Psoas muscle (tissue), 7 donors: ENCODE measurements at regions not wholly inside any gene's neighbourhood (a gene's known extent, or its start where the extent isn't known, plus 50 kb on each side); places are given as distances from the start of the nearest gene placed in this dataset.

Source experiments
- ATAC-seq, 4 donors: fragments of 200-7000 bp; cut with Tn5 transposase; one replicate each; pipeline ENCODE4 v1.9.1; 2020; ENCODE audit warnings: moderate library complexity in 3 of 4, mild to moderate bottlenecking in 2 of 4
- DNase-seq, 2 donors: peaks; one replicate each; pipeline ENCODE4 v3.0.0-alpha.2; 2020
- H3K27ac ChIP-seq: fragments of 200-600 bp; one replicate; pipeline ENCODE4 v1.8.0; 2022
- H3K27me3 ChIP-seq, 3 donors: fragments of 200-600 bp in 1 of 3; one replicate each; pipeline versions ENCODE4 v1.6.1 to v1.8.0; 2013 to 2022; ENCODE audit warnings: low read length in 2 of 3, mild to moderate bottlenecking in 2 of 3, moderate library complexity in 1 of 3; ENCODE audit not compliant: insufficient read depth in 3 of 3
- H3K36me3 ChIP-seq, 2 donors: fragments of 200-600 bp in 1 of 2; one replicate each; pipeline versions ENCODE4 v1.6.1 to v1.8.0; 2013 to 2022; ENCODE audit warnings: low read depth in 1 of 2, mild to moderate bottlenecking in 1 of 2, moderate library complexity in 1 of 2; ENCODE audit not compliant: insufficient read depth in 1 of 2
- H3K4me1 ChIP-seq: fragments of 200-600 bp; one replicate; pipeline ENCODE4 v1.8.0; 2022
- H3K4me3 ChIP-seq: fragments of 200-600 bp; one replicate; pipeline ENCODE4 v1.8.0; 2022; ENCODE audit warnings: mild to moderate bottlenecking
- H3K9me3 ChIP-seq: fragments of 200-600 bp; one replicate; pipeline ENCODE4 v1.8.0; 2022
- WGBS, 3 donors: extraction: QIAGEN DNeasy Blood & Tissue Kit; methylation state at CpG; one replicate each; pipeline versions ENCODE4 v1.1.6 to v1.1.7; 2013; 5-methylcytosine and 5-hydroxymethylcytosine counted together
- intact Hi-C, 2 donors: fragments of 100-400 bp; cut with DNase I; formaldehyde crosslinking; loops; one replicate each; pipeline versions ENCODE4 v1.11.0 to v1.14.2; 2022
- TF ChIP-seq, protein P1 (sequence below): fragments of 200-600 bp; IDR thresholded peaks from one replicate; pipeline ENCODE4 v1.8.0; 2022; ENCODE audit warnings: antibody characterized with exemption
- donor health status: healthy with polysubstance abuse.
- donor health status: DM: no; HTN: no; CAD: no; lungs with moderate emphysema.
- donor health status: Bipolar disorder and iron deficiency.
- donor health status: healthy.
- donor health status: DM: yes; HTN: yes; CAD: no.
- donor health status: DM: no; HTN: no; CAD: no.
- donor health status: DM: yes; HTN: yes; CAD: no.

DNA sequence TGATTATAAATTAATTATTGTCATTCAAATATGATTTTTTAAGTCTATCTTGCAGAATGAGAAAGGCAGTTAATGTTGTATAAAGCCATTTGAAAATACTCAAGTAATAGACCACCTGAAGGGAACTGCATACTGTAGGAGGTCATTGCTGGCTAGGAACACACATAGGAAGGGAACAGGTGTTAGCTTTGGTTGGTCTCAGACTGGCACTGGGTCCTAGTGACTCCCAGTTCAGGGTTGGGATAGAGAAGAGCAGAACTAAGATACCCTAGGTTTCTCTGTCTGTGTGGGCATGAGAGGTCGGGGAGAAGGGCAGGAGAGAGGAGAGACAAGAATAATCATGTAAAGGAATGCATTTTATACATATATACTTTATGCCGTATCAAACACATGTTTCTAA, 559.0 kb upstream of the GOLIM4 start:
- H3K27me3 ChIP-seq = no peaks in the 10 kb centered on the region
- intact Hi-C loops = no loop called here

DNA sequence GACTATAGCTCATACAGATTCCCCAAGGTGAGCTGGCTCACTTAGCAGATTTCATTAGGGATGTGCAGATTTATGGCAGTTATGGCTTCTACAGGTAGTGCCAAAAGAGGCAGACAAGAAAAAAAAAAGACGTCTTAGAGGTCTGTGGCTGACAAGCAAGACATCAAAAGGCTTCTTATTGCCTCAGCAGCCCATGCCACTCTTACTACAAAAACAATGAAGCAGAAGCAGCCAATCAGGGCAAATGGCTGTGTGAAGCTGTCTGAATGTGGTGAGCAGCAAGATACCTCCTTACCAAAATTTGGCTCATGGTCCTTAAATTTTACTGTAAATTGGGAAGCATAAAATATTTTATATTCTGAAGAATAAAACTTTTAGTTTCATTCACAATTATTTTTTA, 557.5 kb upstream of the GOLIM4 start:
- intact Hi-C loops = no loop called here
- DNase-seq (no peak), ATAC-seq (no peak)
- WGBS, 3 donors = 14 to 19% (median 14%) methylated on average over 1 of the region's 1 CpG
- TF ChIP-seq, protein P1, sequence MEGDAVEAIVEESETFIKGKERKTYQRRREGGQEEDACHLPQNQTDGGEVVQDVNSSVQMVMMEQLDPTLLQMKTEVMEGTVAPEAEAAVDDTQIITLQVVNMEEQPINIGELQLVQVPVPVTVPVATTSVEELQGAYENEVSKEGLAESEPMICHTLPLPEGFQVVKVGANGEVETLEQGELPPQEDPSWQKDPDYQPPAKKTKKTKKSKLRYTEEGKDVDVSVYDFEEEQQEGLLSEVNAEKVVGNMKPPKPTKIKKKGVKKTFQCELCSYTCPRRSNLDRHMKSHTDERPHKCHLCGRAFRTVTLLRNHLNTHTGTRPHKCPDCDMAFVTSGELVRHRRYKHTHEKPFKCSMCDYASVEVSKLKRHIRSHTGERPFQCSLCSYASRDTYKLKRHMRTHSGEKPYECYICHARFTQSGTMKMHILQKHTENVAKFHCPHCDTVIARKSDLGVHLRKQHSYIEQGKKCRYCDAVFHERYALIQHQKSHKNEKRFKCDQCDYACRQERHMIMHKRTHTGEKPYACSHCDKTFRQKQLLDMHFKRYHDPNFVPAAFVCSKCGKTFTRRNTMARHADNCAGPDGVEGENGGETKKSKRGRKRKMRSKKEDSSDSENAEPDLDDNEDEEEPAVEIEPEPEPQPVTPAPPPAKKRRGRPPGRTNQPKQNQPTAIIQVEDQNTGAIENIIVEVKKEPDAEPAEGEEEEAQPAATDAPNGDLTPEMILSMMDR = no peak
- H3K4me1 ChIP-seq = no peaks in the 10 kb centered on the region
- H3K9me3 ChIP-seq = no peaks in the 10 kb centered on the region
- no peak overlapping the region for H3K27ac ChIP-seq
- H3K27me3 ChIP-seq = no peaks in the 10 kb centered on the region
- H3K4me3 ChIP-seq = no peak overlapping the region
- H3K36me3 ChIP-seq = no peaks in the 10 kb centered on the region

More for the DNA sequence above, 559.0 kb upstream of the GOLIM4 start:
- Histone ChIP-seq H3K4me1 (no peaks in the 10 kb centered on the region), H3K4me3 (no peak overlapping the region), H3K9me3 (no peaks in the 10 kb centered on the region), H3K27ac (no peak overlapping the region), H3K36me3 (no peaks in the 10 kb centered on the region)
- ATAC-seq = no peak
- DNase-seq = no peak
- 67 to 77% (median 67%) methylated on average over 2 of the region's 2 CpGs for WGBS, 3 donors
- TF ChIP-seq, protein P1 = no peak

DNA sequence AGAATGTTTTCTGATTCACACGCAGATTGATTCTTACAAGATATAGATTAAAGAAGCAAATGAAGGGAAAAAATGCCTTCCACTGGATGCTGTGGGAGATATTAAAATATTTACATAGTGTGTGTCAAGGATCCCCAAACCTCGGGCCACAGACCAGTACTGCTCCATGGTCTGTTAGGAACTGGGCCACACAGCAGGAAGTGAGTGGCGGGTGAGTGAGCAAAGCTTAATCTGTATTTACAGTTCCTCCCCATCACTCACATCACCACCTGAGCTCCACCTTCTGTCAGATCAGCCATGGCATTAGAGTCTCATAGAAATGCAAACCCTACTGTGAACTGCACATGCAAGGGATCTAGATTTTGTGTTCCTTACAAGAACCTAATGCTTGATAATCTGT, 552.6 kb upstream of the GOLIM4 start:
- Histone ChIP-seq H3K4me3 (no peak overlapping the region), H3K27me3 (no peaks in the 10 kb centered on the region), H3K27ac (no peak overlapping the region), H3K9me3 (no peaks in the 10 kb centered on the region), H3K36me3 (no peaks in the 10 kb centered on the region), H3K4me1 (no peaks in the 10 kb centered on the region)
- DNase-seq (no peak), ATAC-seq (no peak)
- intact Hi-C loops = no loop called here
- TF ChIP-seq, protein P1 = no peak
- WGBS, 3 donors = 83 to 92% (median 87%) methylated on average over 3 of the region's 3 CpGs

DNA sequence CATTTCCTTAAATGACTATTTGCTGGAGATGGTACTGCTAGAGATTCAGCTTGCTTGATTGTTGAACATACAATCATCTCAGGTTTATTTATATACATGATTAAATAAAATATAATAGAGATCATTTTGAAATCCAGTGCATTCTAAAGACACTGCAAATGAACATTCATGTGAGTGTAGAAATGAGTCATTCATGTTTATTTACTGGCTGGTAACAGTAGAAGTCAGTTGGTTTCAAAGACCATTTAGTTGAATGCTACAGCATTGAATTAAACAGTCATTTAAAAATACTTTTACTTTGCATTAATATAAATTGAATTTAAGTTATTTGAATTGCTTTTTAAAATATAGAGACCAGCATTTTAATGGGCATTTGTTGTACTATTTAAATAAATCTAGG, 551.9 kb upstream of the GOLIM4 start:
- no peaks in the 10 kb centered on the region for H3K27me3 ChIP-seq
- no peaks in the 10 kb centered on the region for H3K36me3 ChIP-seq
- no peak overlapping the region for H3K4me3 ChIP-seq
- TF ChIP-seq, protein P1 = no peak
- intact Hi-C loops = no loop called here
- ATAC-seq (no peak), DNase-seq (no peak)
- no peaks in the 10 kb centered on the region for H3K4me1 ChIP-seq
- H3K9me3 ChIP-seq = no peaks in the 10 kb centered on the region
- no peak overlapping the region for H3K27ac ChIP-seq

DNA sequence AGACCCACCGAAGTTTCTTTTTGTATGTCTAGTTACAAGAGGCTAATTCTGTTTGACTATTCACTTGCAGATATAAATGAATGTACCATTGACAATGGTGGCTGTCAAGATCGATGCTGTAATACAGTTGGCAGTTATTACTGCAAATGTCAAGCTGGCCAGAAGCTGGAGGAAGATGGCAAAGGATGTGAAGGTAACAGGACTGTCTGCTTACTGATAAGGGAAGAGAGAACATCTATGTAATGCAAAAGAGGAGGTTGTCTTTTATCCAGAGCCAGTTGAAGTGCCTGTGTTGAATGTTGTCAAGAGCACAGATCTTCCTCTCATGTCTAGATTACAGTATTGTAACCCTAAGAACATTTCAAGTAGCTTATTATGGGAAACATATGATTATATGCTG, 549.5 kb upstream of the GOLIM4 start:
- WGBS, 3 donors = 74 to 83% (median 77%) methylated on average over 2 of the region's 2 CpGs

More for the DNA sequence above, 549.5 kb upstream of the GOLIM4 start:
- H3K4me1 ChIP-seq = no peaks in the 10 kb centered on the region
- TF ChIP-seq, protein P1 = no peak
- DNase-seq (no peak), ATAC-seq (no peak)
- H3K27me3 ChIP-seq = no peaks in the 10 kb centered on the region
- H3K36me3 ChIP-seq = no peaks in the 10 kb centered on the region
- H3K27ac ChIP-seq = no peak overlapping the region
- no peak overlapping the region for H3K4me3 ChIP-seq
- intact Hi-C loops = no loop called here
- no peaks in the 10 kb centered on the region for H3K9me3 ChIP-seq
